ENCODE measurements at regions not wholly inside any gene's neighbourhood (a gene's known extent, or its start where the extent isn't known, plus 50 kb on each side); places are given as distances from the start of the nearest gene placed in this dataset.
"Not testable (repeated sequence)": the region's sequence is repeated elsewhere in the genome, so short reads cannot be mapped to it uniquely, and the experiment has no call there.

- intact Hi-C loops (cut with micrococcal nuclease), result loop anchor here (10.0 kb wide), 1 partner anchor 426 kb away; no protein-coding TSS in a partner anchor
- peaks cover 2% of the 10 kb centered on the region for H3K27me3 Mint-ChIP-seq
- H3K9me3 Mint-ChIP-seq, result no peaks in the 10 kb centered on the region
- H3K4me3 Mint-ChIP-seq, result no peak overlapping the region
- H3K4me1 Mint-ChIP-seq, result no peaks in the 10 kb centered on the region
- DNase-seq, result no peak
- H3K36me3 Mint-ChIP-seq (ENCODE audit: low read depth), result no peaks in the 10 kb centered on the region
- no peak overlapping the region for H3K27ac Mint-ChIP-seq
These were observed 506.1 kb downstream of the RMST start for GRCh38 chr12:97968641-97969197.

GRCh38 chr12:97977870-97978405 lies 515.3 kb downstream of the RMST start:
- Mint-ChIP-seq H3K4me3 (no peak overlapping the region), H3K9me3 (no peaks in the 10 kb centered on the region), H3K4me1 (no peaks in the 10 kb centered on the region), H3K27ac (no peak overlapping the region), H3K27me3 (no peaks in the 10 kb centered on the region), H3K36me3 (ENCODE audit: low read depth) (no peaks in the 10 kb centered on the region)
- DNase-seq, result no peak
- intact Hi-C loops (cut with micrococcal nuclease), result no loop called here

GRCh38 chr12:97982684-97983083 lies 520.1 kb downstream of the RMST start:
- Mint-ChIP-seq H3K9me3 (no peaks in the 10 kb centered on the region), H3K36me3 (ENCODE audit: low read depth) (no peaks in the 10 kb centered on the region), H3K27ac (no peak overlapping the region), H3K27me3 (no peaks in the 10 kb centered on the region), H3K4me1 (no peaks in the 10 kb centered on the region), H3K4me3 (no peak overlapping the region)
- DNase-seq, result no peak
- intact Hi-C loops (cut with micrococcal nuclease), result no loop called here

GRCh38 chr12:97983796-97984195 lies 521.2 kb downstream of the RMST start:
- no peaks in the 10 kb centered on the region for H3K4me1 Mint-ChIP-seq
- H3K4me3 Mint-ChIP-seq, result no peak overlapping the region
- DNase-seq, result no peak
- no peaks in the 10 kb centered on the region for H3K9me3 Mint-ChIP-seq
- H3K27me3 Mint-ChIP-seq, result no peaks in the 10 kb centered on the region
- intact Hi-C loops (cut with micrococcal nuclease), result no loop called here
- no peaks in the 10 kb centered on the region for H3K36me3 Mint-ChIP-seq (ENCODE audit: low read depth)
- no peak overlapping the region for H3K27ac Mint-ChIP-seq

- DNase-seq, result no peak
- H3K27me3 Mint-ChIP-seq, result no peaks in the 10 kb centered on the region
- intact Hi-C loops (cut with micrococcal nuclease), result no loop called here
- no peak overlapping the region for H3K4me3 Mint-ChIP-seq
- no peaks in the 10 kb centered on the region for H3K36me3 Mint-ChIP-seq (ENCODE audit: low read depth)
- no peak overlapping the region for H3K27ac Mint-ChIP-seq
- H3K9me3 Mint-ChIP-seq, result no peaks in the 10 kb centered on the region
- H3K4me1 Mint-ChIP-seq, result no peaks in the 10 kb centered on the region
These were observed 521.8 kb downstream of the RMST start for GRCh38 chr12:97984436-97984835.

GRCh38 chr12:97984974-97985580 lies 522.5 kb downstream of the RMST start:
- H3K4me3 Mint-ChIP-seq, result no peak overlapping the region

GRCh38 chr12:97985834-97986233 lies 523.2 kb downstream of the RMST start:
- no peaks in the 10 kb centered on the region for H3K4me1 Mint-ChIP-seq
- no peak overlapping the region for H3K4me3 Mint-ChIP-seq
- no peaks in the 10 kb centered on the region for H3K36me3 Mint-ChIP-seq (ENCODE audit: low read depth)
- intact Hi-C loops (cut with micrococcal nuclease), result no loop called here
- DNase-seq, result no peak
- no peak overlapping the region for H3K27ac Mint-ChIP-seq
- H3K27me3 Mint-ChIP-seq, result no peaks in the 10 kb centered on the region
- no peaks in the 10 kb centered on the region for H3K9me3 Mint-ChIP-seq

More at GRCh38 chr12:97984974-97985580, 522.5 kb downstream of the RMST start:
- intact Hi-C loops (cut with micrococcal nuclease), result no loop called here
- Mint-ChIP-seq H3K4me1 (no peaks in the 10 kb centered on the region), H3K27me3 (no peaks in the 10 kb centered on the region), H3K9me3 (no peaks in the 10 kb centered on the region), H3K27ac (no peak overlapping the region), H3K36me3 (ENCODE audit: low read depth) (no peaks in the 10 kb centered on the region)
- no peak for DNase-seq

GRCh38 chr12:97988588-97988987 lies 526.0 kb downstream of the RMST start:
- H3K9me3 Mint-ChIP-seq; H3K27me3 Mint-ChIP-seq; H3K27ac Mint-ChIP-seq; H3K4me1 Mint-ChIP-seq; DNase-seq; intact Hi-C loops (cut with micrococcal nuclease); H3K4me3 Mint-ChIP-seq; H3K36me3 Mint-ChIP-seq (ENCODE audit: low read depth): not testable (repeated sequence)

GRCh38 chr12:97989366-97989940 lies 525.9 kb upstream of the TMPO start:
- intact Hi-C loops (cut with micrococcal nuclease), result no loop called here
- Mint-ChIP-seq H3K27ac (no peak overlapping the region), H3K36me3 (ENCODE audit: low read depth) (no peaks in the 10 kb centered on the region), H3K27me3 (no peaks in the 10 kb centered on the region), H3K9me3 (no peaks in the 10 kb centered on the region), H3K4me1 (no peaks in the 10 kb centered on the region), H3K4me3 (no peak overlapping the region)
- no peak for DNase-seq

GRCh38 chr12:97994746-97995484 lies 520.5 kb upstream of the TMPO start:
- H3K27ac Mint-ChIP-seq, result no peak overlapping the region
- no peak for DNase-seq
- no peaks in the 10 kb centered on the region for H3K27me3 Mint-ChIP-seq
- no peaks in the 10 kb centered on the region for H3K4me1 Mint-ChIP-seq
- no peak overlapping the region for H3K4me3 Mint-ChIP-seq
- H3K9me3 Mint-ChIP-seq, result no peaks in the 10 kb centered on the region
- intact Hi-C loops (cut with micrococcal nuclease), result no loop called here
- no peaks in the 10 kb centered on the region for H3K36me3 Mint-ChIP-seq (ENCODE audit: low read depth)

GRCh38 chr12:97995559-97995958 lies 519.8 kb upstream of the TMPO start:
- Mint-ChIP-seq H3K4me3 (no peak overlapping the region), H3K4me1 (no peaks in the 10 kb centered on the region), H3K27me3 (no peaks in the 10 kb centered on the region), H3K36me3 (ENCODE audit: low read depth) (no peaks in the 10 kb centered on the region), H3K27ac (no peak overlapping the region), H3K9me3 (no peaks in the 10 kb centered on the region)
- no peak for DNase-seq
- intact Hi-C loops (cut with micrococcal nuclease), result no loop called here

- Mint-ChIP-seq H3K27ac (no peak overlapping the region), H3K9me3 (no peaks in the 10 kb centered on the region), H3K36me3 (ENCODE audit: low read depth) (no peaks in the 10 kb centered on the region), H3K4me1 (no peaks in the 10 kb centered on the region), H3K27me3 (peaks cover 5% of the 10 kb centered on the region), H3K4me3 (no peak overlapping the region)
- intact Hi-C loops (cut with micrococcal nuclease), result no loop called here
- no peak for DNase-seq
These were observed 514.0 kb upstream of the TMPO start for GRCh38 chr12:98001430-98001829.

GRCh38 chr12:98002887-98003493 lies 512.4 kb upstream of the TMPO start:
- Mint-ChIP-seq H3K27ac (no peak overlapping the region), H3K27me3 (peaks cover 5% of the 10 kb centered on the region), H3K4me3 (no peak overlapping the region), H3K9me3 (no peaks in the 10 kb centered on the region), H3K36me3 (ENCODE audit: low read depth) (no peaks in the 10 kb centered on the region), H3K4me1 (no peaks in the 10 kb centered on the region)
- peak; percentile 73 for DNase-seq
- intact Hi-C loops (cut with micrococcal nuclease), result no loop called here

- no peaks in the 10 kb centered on the region for H3K4me1 Mint-ChIP-seq
- H3K9me3 Mint-ChIP-seq, result no peaks in the 10 kb centered on the region
- H3K27me3 Mint-ChIP-seq, result peaks cover 4% of the 10 kb centered on the region
- H3K27ac Mint-ChIP-seq, result no peak overlapping the region
- no peak overlapping the region for H3K4me3 Mint-ChIP-seq
- intact Hi-C loops (cut with micrococcal nuclease), result no loop called here
- DNase-seq, result no peak
- H3K36me3 Mint-ChIP-seq (ENCODE audit: low read depth), result no peaks in the 10 kb centered on the region
These were observed 507.4 kb upstream of the TMPO start for GRCh38 chr12:98007963-98008362.

Data from activated CD4-positive, alpha-beta T cell treated with anti-CD3 and anti-CD28 coated beads, Interleukin-2, amount 10 ng/mL, durations not matched to agents 24 days and 14 days (primary cell).